ENCODE measurements at regions not wholly inside any gene's neighbourhood (a gene's known extent, or its start where the extent isn't known, plus 50 kb on each side); places are given as distances from the start of the nearest gene placed in this dataset.

GRCh38 chr17:62150471-62150870 is 85.4 kb upstream of the MED13 start (continued):
- TF ChIP-seq CREB1 (CRISPR knock-in tag; IDR thresholded peaks at IDR 0.05; ENCODE audit: low read depth) = no peak
- no peak for TF ChIP-seq NANOG (IDR thresholded peaks at IDR 0.05; ENCODE audit: borderline replicate concordance)
- no peak for TF ChIP-seq EZH2phosphoT487 (IDR thresholded peaks at IDR 0.05; ENCODE audit: unreplicated experiment)
- TF ChIP-seq STAT1 (IDR thresholded peaks at IDR 0.05; ENCODE audit: unreplicated experiment) = no peak
- TF ChIP-seq ZNF331 (CRISPR knock-in tag; IDR thresholded peaks at IDR 0.05; ENCODE audit: low read depth) = no peak
- no peak for TF ChIP-seq ZNF462 (CRISPR knock-in tag; IDR thresholded peaks at IDR 0.05)
- no peak for TF ChIP-seq JUNB (IDR thresholded peaks at IDR 0.05; ENCODE audit: unreplicated experiment)
- TF ChIP-seq POLR2AphosphoS5 (IDR thresholded peaks at IDR 0.05; ENCODE audit: low read depth) = no peak

DNA sequence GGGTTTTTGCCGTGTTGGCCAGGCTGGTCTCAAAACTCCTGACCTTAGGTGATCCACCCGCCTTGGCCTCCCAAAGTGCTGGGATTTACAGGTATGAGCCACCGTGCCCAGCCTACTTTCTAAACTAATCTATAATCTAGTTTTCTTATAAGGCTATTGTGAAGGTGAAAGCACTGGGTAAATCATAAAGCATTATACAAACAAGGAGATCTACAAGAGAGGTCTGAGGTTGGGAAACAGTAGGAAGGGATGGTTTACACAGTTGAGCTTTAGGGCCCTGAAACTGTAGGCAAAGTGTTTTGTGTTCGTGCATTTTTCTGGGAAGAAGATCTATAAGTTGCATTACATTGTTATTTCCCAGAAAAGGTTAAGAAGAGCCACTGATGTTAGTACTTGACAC is 84.9 kb upstream of the MED13 start:
- H4K20me1 ChIP-seq (replicated peaks; ENCODE audit: insufficient read depth) = no peaks in the 10 kb centered on the region
- H3K36me3 ChIP-seq (ENCODE audit: insufficient read depth) = no peaks in the 10 kb centered on the region
- no peak overlapping the region for H3K4me3 ChIP-seq
- Mint-ChIP-seq H3K9me3 (no peaks in the 10 kb centered on the region), H3K27ac (no peak overlapping the region), H3K4me3 (no peak overlapping the region), H3K27me3 (ENCODE audit: insufficient read depth, low read depth, poor library complexity) (peaks cover 4% of the 10 kb centered on the region), H3K36me3 (ENCODE audit: low read depth) (no peaks in the 10 kb centered on the region), H3K4me1 (no peaks in the 10 kb centered on the region)
- no peaks in the 10 kb centered on the region for H3K4me1 ChIP-seq (ENCODE audit: insufficient read depth)
- H3K79me2 ChIP-seq (replicated peaks; ENCODE audit: insufficient read depth) = no peaks in the 10 kb centered on the region
- H3K9me2 ChIP-seq (ENCODE audit: insufficient read depth) = no peaks in the 10 kb centered on the region
- DNase-seq (ENCODE audit: low spot score) (no peak), ATAC-seq (no peak)
- no peak overlapping the region for H2AFZ ChIP-seq
- H3K27ac ChIP-seq (ENCODE audit: low read depth) = no peak overlapping the region
- H3K27me3 ChIP-seq (ENCODE audit: insufficient read depth) = no peaks in the 10 kb centered on the region
- H3F3A ChIP-seq (replicated peaks; ENCODE audit: low read depth) = no peaks in the 10 kb centered on the region
- H3K4me2 ChIP-seq = no peak overlapping the region
- no peak for TF ChIP-seq POLR2AphosphoS5 (IDR thresholded peaks at IDR 0.05; ENCODE audit: low read depth)
- no peak for TF ChIP-seq STAT1 (IDR thresholded peaks at IDR 0.05; ENCODE audit: unreplicated experiment)
- TF ChIP-seq ZNF331 (CRISPR knock-in tag; IDR thresholded peaks at IDR 0.05; ENCODE audit: low read depth) = no peak
- TF ChIP-seq ZNF462 (CRISPR knock-in tag; IDR thresholded peaks at IDR 0.05) = no peak
- no peak for TF ChIP-seq EZH2phosphoT487 (IDR thresholded peaks at IDR 0.05; ENCODE audit: unreplicated experiment)
